Nephron progenitor cell (in vitro differentiated cells): ENCODE measurements at regions not wholly inside any gene's neighbourhood (a gene's known extent, or its start where the extent isn't known, plus 50 kb on each side); places are given as distances from the start of the nearest gene placed in this dataset.

Experiments used
- DNase-seq: peaks from one replicate; pipeline ENCODE4 v3.0.0; 2021
- H3K27ac Mint-ChIP-seq: 2 replicates; pipeline ENCODE4 v1.8.0; 2021; ENCODE audit warnings: mild to moderate bottlenecking, moderate library complexity, mixed read lengths
- H3K27me3 Mint-ChIP-seq: 2 replicates; pipeline ENCODE4 v1.8.0; 2021; ENCODE audit warnings: mild to moderate bottlenecking, low read depth, mixed read lengths; ENCODE audit not compliant: poor library complexity
- H3K36me3 Mint-ChIP-seq: 2 replicates; pipeline ENCODE4 v1.8.0; 2021; ENCODE audit warnings: low read depth, mixed read lengths
- H3K4me1 Mint-ChIP-seq: 2 replicates; pipeline ENCODE4 v1.8.0; 2021; ENCODE audit warnings: mixed read lengths
- H3K4me3 Mint-ChIP-seq: 2 replicates; pipeline ENCODE4 v1.8.0; 2021; ENCODE audit warnings: mild to moderate bottlenecking, moderate library complexity, mixed read lengths
- H3K9me3 Mint-ChIP-seq: 2 replicates; pipeline ENCODE4 v1.8.0; 2021; ENCODE audit warnings: mild to moderate bottlenecking, moderate library complexity, mixed read lengths
- TF ChIP-seq, protein P1 (sequence below): fragments of 200-600 bp; sonication (generic); IDR thresholded peaks from 2 replicates; pipeline ENCODE4 v1.5.0; 2021; ENCODE audit warnings: antibody characterized with exemption

- no peak overlapping the region for H3K4me3 Mint-ChIP-seq
Observed at GRCh38 chr5:160903076-160903475, 51.1 kb upstream of the ATP10B start.

More at GRCh38 chr5:160903076-160903475, 51.1 kb upstream of the ATP10B start:
- Mint-ChIP-seq H3K4me1 (no peaks in the 10 kb centered on the region), H3K27ac (no peak overlapping the region), H3K9me3 (no peaks in the 10 kb centered on the region), H3K27me3 (peaks cover 21% of the 10 kb centered on the region), H3K36me3 (no peaks in the 10 kb centered on the region)
- TF ChIP-seq, protein P1, sequence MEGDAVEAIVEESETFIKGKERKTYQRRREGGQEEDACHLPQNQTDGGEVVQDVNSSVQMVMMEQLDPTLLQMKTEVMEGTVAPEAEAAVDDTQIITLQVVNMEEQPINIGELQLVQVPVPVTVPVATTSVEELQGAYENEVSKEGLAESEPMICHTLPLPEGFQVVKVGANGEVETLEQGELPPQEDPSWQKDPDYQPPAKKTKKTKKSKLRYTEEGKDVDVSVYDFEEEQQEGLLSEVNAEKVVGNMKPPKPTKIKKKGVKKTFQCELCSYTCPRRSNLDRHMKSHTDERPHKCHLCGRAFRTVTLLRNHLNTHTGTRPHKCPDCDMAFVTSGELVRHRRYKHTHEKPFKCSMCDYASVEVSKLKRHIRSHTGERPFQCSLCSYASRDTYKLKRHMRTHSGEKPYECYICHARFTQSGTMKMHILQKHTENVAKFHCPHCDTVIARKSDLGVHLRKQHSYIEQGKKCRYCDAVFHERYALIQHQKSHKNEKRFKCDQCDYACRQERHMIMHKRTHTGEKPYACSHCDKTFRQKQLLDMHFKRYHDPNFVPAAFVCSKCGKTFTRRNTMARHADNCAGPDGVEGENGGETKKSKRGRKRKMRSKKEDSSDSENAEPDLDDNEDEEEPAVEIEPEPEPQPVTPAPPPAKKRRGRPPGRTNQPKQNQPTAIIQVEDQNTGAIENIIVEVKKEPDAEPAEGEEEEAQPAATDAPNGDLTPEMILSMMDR, result no peak
- no peak for DNase-seq
